Aorta (tissue), 5 donors: ENCODE measurements at regions not wholly inside any gene's neighbourhood (a gene's known extent, or its start where the extent isn't known, plus 50 kb on each side); places are given as distances from the start of the nearest gene placed in this dataset.

Experiments used
- ATAC-seq: fragments of 200-7000 bp; cut with Tn5 transposase; one replicate; pipeline ENCODE4 v1.9.1; 2022; ENCODE audit warnings: moderate library complexity; ENCODE audit not compliant: low FRiP score
- DNase-seq, 2 donors: peaks; one replicate each; pipeline ENCODE4 v3.0.0-alpha.2; 2020
- H3K27ac ChIP-seq, 2 donors: one replicate each; pipeline ENCODE4 v1.5.1; 2013; ENCODE audit warnings: low read length in 2 of 2, mild to moderate bottlenecking in 2 of 2, moderate library complexity in 2 of 2, control low read depth in 1 of 2, inconsistent platforms in 1 of 2, low read depth in 1 of 2
- H3K27me3 ChIP-seq, 2 donors: one replicate each; pipeline ENCODE4 v1.6.1; 2013; ENCODE audit warnings: control low read depth in 1 of 2, low read length in 1 of 2, mild to moderate bottlenecking in 1 of 2, moderate library complexity in 1 of 2; ENCODE audit not compliant: insufficient read depth in 2 of 2, control insufficient read depth in 1 of 2
- H3K36me3 ChIP-seq, 2 donors: one replicate each; pipeline ENCODE4 v1.6.1; 2013; ENCODE audit warnings: control low read depth in 1 of 2, low read length in 1 of 2, mild to moderate bottlenecking in 1 of 2; ENCODE audit not compliant: insufficient read depth in 2 of 2, control insufficient read depth in 1 of 2
- H3K4me1 ChIP-seq, 2 donors: one replicate each; pipeline ENCODE4 v1.6.1; 2013; ENCODE audit warnings: low read length in 2 of 2, control low read depth in 1 of 2, mild to moderate bottlenecking in 1 of 2, moderate library complexity in 1 of 2; ENCODE audit not compliant: insufficient read depth in 2 of 2, control insufficient read depth in 1 of 2
- H3K4me3 ChIP-seq, 2 donors: one replicate each; pipeline ENCODE4 v1.5.1; 2013; ENCODE audit warnings: low read length in 2 of 2, control low read depth in 1 of 2, mild to moderate bottlenecking in 1 of 2
- H3K9me3 ChIP-seq: one replicate; pipeline ENCODE4 v1.6.1; 2013; ENCODE audit warnings: mild to moderate bottlenecking, low read length; ENCODE audit not compliant: control insufficient read depth
- WGBS, 2 donors: extraction: QIAGEN DNeasy Blood & Tissue Kit; methylation state at CpG; one replicate each; pipeline ENCODE4 v1.1.7; 2013; 5-methylcytosine and 5-hydroxymethylcytosine counted together
- intact Hi-C, 2 donors: fragments of 100-400 bp; cut with DNase I; formaldehyde crosslinking; loops; one replicate each; pipeline versions ENCODE4 v1.14.2 to v1.15.0; 2022
- donor health status: healthy with polysubstance abuse.
- donor health status: Bipolar disorder and iron deficiency.
- donor health status: DM: no; HTN: no; CAD: no.
- donor health status: DM: no; HTN: no; CAD: no.
- donor health status: DM: yes; HTN: yes; CAD: no.

GRCh38 chr2:113807721-113808120 lies 51.3 kb upstream of the SLC35F5 start:
- 93 to 98% methylated on average over 2 of the region's 2 CpGs for WGBS, 2 donors
- H3K4me1 ChIP-seq: no peaks in the 10 kb centered on the region
- no peaks in the 10 kb centered on the region for H3K27me3 ChIP-seq
- H3K36me3 ChIP-seq: no peaks in the 10 kb centered on the region
- DNase-seq: no peak
- H3K9me3 ChIP-seq: no peaks in the 10 kb centered on the region
- H3K27ac ChIP-seq: no peak overlapping the region
- intact Hi-C loops: no loop called here
- ATAC-seq: no peak
- no peak overlapping the region for H3K4me3 ChIP-seq

GRCh38 chr2:113806217-113806913 lies 49.9 kb upstream of the SLC35F5 start:
- WGBS, 2 donors: 81% methylated on average over 8 of the region's 8 CpGs
- H3K4me3 ChIP-seq: no peak overlapping the region
- no peaks in the 10 kb centered on the region for H3K4me1 ChIP-seq
- ATAC-seq (no peak), DNase-seq (no peak)
- no peaks in the 10 kb centered on the region for H3K36me3 ChIP-seq
- no peaks in the 10 kb centered on the region for H3K9me3 ChIP-seq
- intact Hi-C loops: no loop called here
- no peaks in the 10 kb centered on the region for H3K27me3 ChIP-seq
- no peak overlapping the region for H3K27ac ChIP-seq
